Mesenchymal stem cell (in vitro differentiated cells and primary cell): ENCODE measurements at regions not wholly inside any gene's neighbourhood (a gene's known extent, or its start where the extent isn't known, plus 50 kb on each side); places are given as distances from the start of the nearest gene placed in this dataset.

Experiments used
- DNase-seq: peaks from one replicate; pipeline ENCODE4 v3.0.0-alpha.2; 2013
- H2AFZ ChIP-seq: one replicate; pipeline ENCODE4 v1.6.1; 2013; ENCODE audit warnings: low read depth, mild to moderate bottlenecking, control low read depth, inconsistent platforms, low read length, moderate library complexity
- H2AK5ac ChIP-seq: 2 replicates; pipeline ENCODE4 v1.6.1; 2013; ENCODE audit warnings: low read length, moderate library complexity, mild to moderate bottlenecking, inconsistent platforms; ENCODE audit not compliant: severe bottlenecking
- H2BK120ac ChIP-seq: one replicate; pipeline ENCODE4 v1.6.1; 2013; ENCODE audit warnings: low read depth, mild to moderate bottlenecking, inconsistent platforms, low read length, moderate library complexity
- H2BK12ac ChIP-seq, 2 experiments: one replicate each; pipeline ENCODE4 v1.6.1; 2013; ENCODE audit warnings: inconsistent platforms in 2 of 2, low read length in 2 of 2, mild to moderate bottlenecking in 2 of 2, moderate library complexity in 2 of 2, control low read depth in 1 of 2
- H2BK15ac ChIP-seq: one replicate; pipeline ENCODE4 v1.6.1; 2013; ENCODE audit warnings: mild to moderate bottlenecking, low read depth, inconsistent platforms; ENCODE audit not compliant: poor library complexity, severe bottlenecking
- H2BK5ac ChIP-seq: 2 replicates; pipeline ENCODE4 v1.6.1; 2013; ENCODE audit warnings: low read depth, mild to moderate bottlenecking, low read length, control low read depth, inconsistent platforms; ENCODE audit not compliant: poor library complexity, severe bottlenecking
- H3K14ac ChIP-seq, 2 experiments: one replicate each; pipeline ENCODE4 v1.6.1; 2013; ENCODE audit warnings: inconsistent platforms in 2 of 2, low read length in 2 of 2, control low read depth in 1 of 2, mild to moderate bottlenecking in 1 of 2, moderate library complexity in 1 of 2
- H3K18ac ChIP-seq, 2 experiments: one replicate each; pipeline ENCODE4 v1.6.1; 2013; ENCODE audit warnings: inconsistent platforms in 2 of 2, low read length in 2 of 2, control low read depth in 1 of 2, low read depth in 1 of 2, mild to moderate bottlenecking in 1 of 2
- H3K23ac ChIP-seq, 2 experiments: one replicate each; pipeline ENCODE4 v1.6.1; 2013; ENCODE audit warnings: inconsistent platforms in 2 of 2, low read length in 2 of 2, mild to moderate bottlenecking in 2 of 2, moderate library complexity in 2 of 2, control low read depth in 1 of 2
- H3K27ac ChIP-seq: 2 replicates; pipeline ENCODE4 v1.5.1; 2013; ENCODE audit warnings: mild to moderate bottlenecking, moderate library complexity, low read length, control low read depth, inconsistent platforms; ENCODE audit not compliant: poor library complexity, severe bottlenecking
- H3K27me3 ChIP-seq, 2 experiments: 2 replicates each; pipeline versions ENCODE4 v1.6.1 to v1.7.0; 2013; ENCODE audit warnings: low read length in 2 of 2, mild to moderate bottlenecking in 2 of 2, moderate library complexity in 2 of 2, control low read depth in 1 of 2, inconsistent platforms in 1 of 2; ENCODE audit not compliant: control insufficient read depth in 1 of 2, insufficient read depth in 1 of 2
- H3K36me3 ChIP-seq, 2 experiments: 2 replicates each; pipeline versions ENCODE4 v1.6.1 to v1.7.0; 2013; ENCODE audit warnings: low read length in 2 of 2, control low read depth in 1 of 2, inconsistent platforms in 1 of 2, low read depth in 1 of 2, mild to moderate bottlenecking in 1 of 2; ENCODE audit not compliant: insufficient read depth in 2 of 2, control insufficient read depth in 1 of 2
- H3K4ac ChIP-seq, 2 experiments: one replicate each; pipeline ENCODE4 v1.6.1; 2013; ENCODE audit warnings: inconsistent platforms in 2 of 2, low read length in 2 of 2, mild to moderate bottlenecking in 2 of 2, moderate library complexity in 2 of 2, control low read depth in 1 of 2, low read depth in 1 of 2
- H3K4me1 ChIP-seq: 2 replicates; pipeline ENCODE4 v1.6.1; 2013; ENCODE audit warnings: low read depth, low read length, control low read depth; ENCODE audit not compliant: control insufficient read depth, insufficient read depth
- H3K4me2 ChIP-seq: 2 replicates; pipeline ENCODE4 v1.6.1; 2013; ENCODE audit warnings: low read length, mild to moderate bottlenecking, inconsistent platforms; ENCODE audit not compliant: poor library complexity, severe bottlenecking
- H3K4me3 ChIP-seq, 2 experiments: 2 replicates each; pipeline versions ENCODE4 v1.5.1 to v1.7.0; 2013; ENCODE audit warnings: low read length in 2 of 2, mild to moderate bottlenecking in 2 of 2, control low read depth in 1 of 2, low read depth in 1 of 2; ENCODE audit not compliant: insufficient read depth in 1 of 2
- H3K79me1 ChIP-seq: replicated peaks from 2 replicates; pipeline ENCODE4 v1.6.1; 2013; ENCODE audit warnings: mild to moderate bottlenecking, control low read depth, low read length, inconsistent platforms; ENCODE audit not compliant: poor library complexity, severe bottlenecking
- H3K9ac ChIP-seq: 2 replicates; pipeline ENCODE4 v1.7.0; 2013; ENCODE audit warnings: mild to moderate bottlenecking, low read length, moderate library complexity
- H3K9me3 ChIP-seq: 2 replicates; pipeline ENCODE4 v1.7.0; 2013; ENCODE audit warnings: mild to moderate bottlenecking, low read length; ENCODE audit not compliant: control insufficient read depth
- H4K8ac ChIP-seq: one replicate; pipeline ENCODE4 v1.6.1; 2013; ENCODE audit warnings: inconsistent platforms, mild to moderate bottlenecking, low read length, moderate library complexity
- H4K91ac ChIP-seq: one replicate; pipeline ENCODE4 v1.6.1; 2013; ENCODE audit warnings: mild to moderate bottlenecking, low read length, inconsistent platforms
- WGBS: methylation state at CpG from one replicate; pipeline ENCODE4 v1.1.7; 2013; ENCODE audit warnings: mixed read lengths; 5-methylcytosine and 5-hydroxymethylcytosine counted together

- Histone ChIP-seq H3K4ac (no peak overlapping the region), H2AFZ (no peak overlapping the region), H3K27ac (no peak overlapping the region), H2AK5ac (peak overlapping the region; percentile 22), H4K91ac (no peak overlapping the region), H3K14ac (no peak overlapping the region), H2BK5ac (no peak overlapping the region), H3K9ac (no peak overlapping the region), H3K4me2 (no peak overlapping the region), H3K9me3 (no peaks in the 10 kb centered on the region), H3K36me3 (peaks cover 7 to 11% of the 10 kb centered on the region in 2 experiments), H2BK15ac (no peak overlapping the region), H3K4me3 (no peak overlapping the region), H3K79me1 (peaks cover 19% of the 10 kb centered on the region), H3K27me3 (peaks cover 0 to 3% of the 10 kb centered on the region in 2 experiments), H2BK120ac (no peak overlapping the region), H3K18ac (peak overlapping the region in 1 of 2 experiments; percentile 30), H2BK12ac (no peak overlapping the region), H4K8ac (no peak overlapping the region), H3K23ac (no peak overlapping the region), H3K4me1 (peaks cover 14% of the 10 kb centered on the region)
- WGBS = 74% methylated on average over 4 of the region's 4 CpGs
- DNase-seq = no peak
Observed at GRCh38 chr15:62564886-62565633, 400.0 kb upstream of the C2CD4B start.

GRCh38 chr15:62565634-62566026 is 400.5 kb upstream of the C2CD4B start:
- Histone ChIP-seq H3K4me3 (no peak overlapping the region), H3K27ac (no peak overlapping the region), H2BK12ac (no peak overlapping the region), H3K18ac (no peak overlapping the region), H3K4me2 (no peak overlapping the region), H3K36me3 (peaks cover 7 to 8% of the 10 kb centered on the region in 2 experiments), H3K4me1 (peaks cover 17% of the 10 kb centered on the region), H3K27me3 (peaks cover 0 to 3% of the 10 kb centered on the region in 2 experiments), H4K91ac (no peak overlapping the region), H4K8ac (no peak overlapping the region), H3K79me1 (peaks cover 19% of the 10 kb centered on the region), H3K23ac (no peak overlapping the region), H2BK5ac (no peak overlapping the region), H3K14ac (no peak overlapping the region), H2BK120ac (no peak overlapping the region), H3K4ac (no peak overlapping the region), H2AFZ (no peak overlapping the region), H2BK15ac (no peak overlapping the region), H3K9me3 (no peaks in the 10 kb centered on the region), H3K9ac (peak overlapping the region; percentile 30), H2AK5ac (peak overlapping the region; percentile 22)
- DNase-seq = no peak
- WGBS = 97% methylated on average over 2 of the region's 3 CpGs

- H3K23ac ChIP-seq = no peak overlapping the region
- H3K4ac ChIP-seq = peak overlapping the region in 1 of 2 experiments; percentile 54
- no peaks in the 10 kb centered on the region for H3K9me3 ChIP-seq
- H2BK120ac ChIP-seq = no peak overlapping the region
- H2BK12ac ChIP-seq = no peak overlapping the region
- no peak for DNase-seq
- H4K91ac ChIP-seq = no peak overlapping the region
- H3K14ac ChIP-seq = no peak overlapping the region
- peaks cover 2 to 6% of the 10 kb centered on the region in 2 experiments for H3K36me3 ChIP-seq
- no peak overlapping the region for H3K18ac ChIP-seq
- no peak overlapping the region for H4K8ac ChIP-seq
- peaks cover 0 to 3% of the 10 kb centered on the region in 2 experiments for H3K27me3 ChIP-seq
- peak overlapping the region; percentile 6 for H2AK5ac ChIP-seq
- WGBS = 76% methylated on average over 5 of the region's 5 CpGs
- H2BK5ac ChIP-seq = no peak overlapping the region
- no peak overlapping the region for H2BK15ac ChIP-seq
- H3K4me3 ChIP-seq = no peak overlapping the region
- peaks cover 17% of the 10 kb centered on the region for H3K79me1 ChIP-seq
- peaks cover 22% of the 10 kb centered on the region for H3K4me1 ChIP-seq
- H2AFZ ChIP-seq = no peak overlapping the region
- H3K27ac ChIP-seq = no peak overlapping the region
- H3K4me2 ChIP-seq = no peak overlapping the region
- H3K9ac ChIP-seq = peak overlapping the region; percentile 30
Observed at GRCh38 chr15:62566248-62566647, 401.2 kb upstream of the C2CD4B start.

GRCh38 chr15:62567501-62567900 is 402.4 kb upstream of the C2CD4B start:
- Histone ChIP-seq H3K4ac (no peak overlapping the region), H3K9me3 (no peaks in the 10 kb centered on the region), H3K18ac (no peak overlapping the region), H3K14ac (no peak overlapping the region), H2BK120ac (no peak overlapping the region), H3K4me3 (no peak overlapping the region), H2AK5ac (no peak overlapping the region), H3K4me2 (no peak overlapping the region), H2BK12ac (no peak overlapping the region), H2AFZ (no peak overlapping the region), H3K27me3 (no peaks in the 10 kb centered on the region), H2BK5ac (no peak overlapping the region), H4K8ac (no peak overlapping the region), H2BK15ac (no peak overlapping the region), H3K36me3 (peaks cover 0 to 6% of the 10 kb centered on the region in 2 experiments), H3K9ac (no peak overlapping the region), H3K27ac (no peak overlapping the region), H4K91ac (no peak overlapping the region), H3K23ac (no peak overlapping the region), H3K79me1 (peaks cover 16% of the 10 kb centered on the region), H3K4me1 (peaks cover 22% of the 10 kb centered on the region)
- WGBS = 97% methylated on average over 9 of the region's 9 CpGs
- DNase-seq = no peak
